Stomach (tissue), 8 donors: ENCODE measurements at regions not wholly inside any gene's neighbourhood (a gene's known extent, or its start where the extent isn't known, plus 50 kb on each side); places are given as distances from the start of the nearest gene placed in this dataset.
A peak's percentile ranks its signal among the peaks of the same experiment; 100 is the strongest.
"Not testable (repeated sequence)": the region's sequence is repeated elsewhere in the genome, so short reads cannot be mapped to it uniquely, and the experiment has no call there.

Experiments
- DNase-seq, 2 donors: peaks; one replicate each; pipeline versions ENCODE4 v3.0.0 to v3.0.0-alpha.2; 2013 to 2019
- H3K27ac ChIP-seq, 5 donors: fragments of 200-600 bp in 4 of 5; sonication (generic) in 4 of 5; one replicate each; pipeline ENCODE4 v1.5.1; 2013 to 2019; ENCODE audit warnings: mild to moderate bottlenecking in 1 of 5, moderate library complexity in 1 of 5
- H3K27me3 ChIP-seq, 3 donors: fragments of 200-600 bp; sonication (generic); one replicate each; pipeline ENCODE4 v1.5.1; 2017 to 2019; ENCODE audit warnings: mixed run types in 1 of 3
- H3K36me3 ChIP-seq, 4 donors: fragments of 200-600 bp; sonication (generic); 1 replicate in 3 of 4; 2 replicates in 1 of 4; pipeline ENCODE4 v1.5.1; 2016 to 2019
- H3K4me1 ChIP-seq, 4 donors: fragments of 200-600 bp; sonication (generic); one replicate each; pipeline ENCODE4 v1.5.1; 2016 to 2019
- H3K4me3 ChIP-seq, 4 donors: fragments of 200-600 bp; sonication (generic) in 3 of 4; one replicate each; pipeline ENCODE4 v1.5.1; 2016 to 2019; ENCODE audit warnings: mild to moderate bottlenecking in 1 of 4
- H3K9me3 ChIP-seq, 4 donors: fragments of 200-600 bp; sonication (generic); one replicate each; pipeline ENCODE4 v1.5.1; 2016 to 2019
- CTCF ChIP-seq, 7 experiments: fragments of 450-650 bp in 4 of 7; fragments of 200-600 bp in 3 of 7; sonication (generic) in 3 of 7; IDR thresholded peaks; one replicate each; pipeline ENCODE4 v1.5.1; 2016 to 2019; ENCODE audit warnings: antibody characterized with exemption in 7 of 7, control low read depth in 2 of 7, mild to moderate bottlenecking in 1 of 7
- EP300 ChIP-seq: sonication (generic); formaldehyde crosslinking; IDR thresholded peaks from one replicate; pipeline ENCODE4 v1.6.1; 2017; ENCODE audit warnings: antibody characterized with exemption
- POLR2A ChIP-seq, 4 donors: fragments of 450-650 bp; IDR thresholded peaks; one replicate each; pipeline ENCODE4 v1.6.1; 2016; ENCODE audit warnings: antibody characterized with exemption in 4 of 4, control low read depth in 2 of 4, mild to moderate bottlenecking in 1 of 4, moderate library complexity in 1 of 4
- POLR2AphosphoS5 ChIP-seq, 3 donors: sonication (generic); formaldehyde crosslinking; IDR thresholded peaks; one replicate each; pipeline ENCODE4 v1.6.1; 2016; ENCODE audit warnings: antibody characterized with exemption in 3 of 3
- WGBS, 5 donors: extraction: QIAGEN DNeasy Blood & Tissue Kit in 3 of 5; methylation state at CpG; one replicate each; pipeline versions ENCODE4 v1.1.5 to v1.1.7; 2013 to 2018; 5-methylcytosine and 5-hydroxymethylcytosine counted together
- intact Hi-C: fragments of 100-400 bp; cut with DNase I; formaldehyde crosslinking; loops from one replicate; pipeline ENCODE4 v1.15.1; 2023; ENCODE audit warnings: low total_unique reads
- donor health status: healthy with polysubstance abuse.
- donor health status: Bipolar disorder and iron deficiency.
- donor health status: healthy.

GRCh38 chr12:14211947-14212387 is 153.5 kb upstream of the ATF7IP start:
- intact Hi-C loops = no loop called here
- H3K4me3 ChIP-seq = no peak overlapping the region
- H3K27ac ChIP-seq = peak overlapping the region in 3 of 5 donors; percentile 15 to 51 (median 35)
- H3K36me3 ChIP-seq = no peaks in the 10 kb centered on the region
- no peak for TF ChIP-seq POLR2AphosphoS5 (IDR thresholded peaks at IDR 0.05)
- TF ChIP-seq EP300 = no peak
- no peak for TF ChIP-seq CTCF (IDR thresholded peaks at IDR 0.05)
- no peak for TF ChIP-seq POLR2A (IDR thresholded peaks at IDR 0.05)
- peak in 1 of 2 donors; percentile 51 for DNase-seq
- no peaks in the 10 kb centered on the region for H3K27me3 ChIP-seq
- 30 to 49% (median 37%) methylated on average over 3 of the region's 3 CpGs for WGBS, 5 donors
- no peaks in the 10 kb centered on the region for H3K9me3 ChIP-seq
- peaks cover 10 to 20% (median 12%) of the 10 kb centered on the region in 4 donors for H3K4me1 ChIP-seq

GRCh38 chr12:14213542-14213941 is 151.9 kb upstream of the ATF7IP start:
- Histone ChIP-seq H3K4me1 (peaks cover 9 to 20% (median 12%) of the 10 kb centered on the region in 4 donors), H3K9me3 (no peaks in the 10 kb centered on the region), H3K27me3 (no peaks in the 10 kb centered on the region), H3K4me3 (no peak overlapping the region), H3K36me3 (no peaks in the 10 kb centered on the region), H3K27ac (no peak overlapping the region)
- TF ChIP-seq POLR2AphosphoS5 (IDR thresholded peaks at IDR 0.05) = no peak
- TF ChIP-seq EP300 = no peak
- no peak for TF ChIP-seq CTCF (IDR thresholded peaks at IDR 0.05)
- TF ChIP-seq POLR2A (IDR thresholded peaks at IDR 0.05) = no peak
- WGBS, 5 donors = 66 to 83% (median 70%) methylated on average over 1 of the region's 1 CpG
- intact Hi-C loops = no loop called here
- DNase-seq = no peak

GRCh38 chr12:14214495-14214894 is 151.0 kb upstream of the ATF7IP start:
- peaks cover 10 to 20% (median 13%) of the 10 kb centered on the region in 4 donors for H3K4me1 ChIP-seq
- intact Hi-C loops = no loop called here
- no peak overlapping the region for H3K27ac ChIP-seq
- no peaks in the 10 kb centered on the region for H3K9me3 ChIP-seq
- WGBS, 5 donors = 78 to 95% (median 83%) methylated on average over 1 of the region's 1 CpG
- no peaks in the 10 kb centered on the region for H3K27me3 ChIP-seq
- H3K4me3 ChIP-seq = no peak overlapping the region
- no peaks in the 10 kb centered on the region for H3K36me3 ChIP-seq
- TF ChIP-seq EP300 (no peak), POLR2AphosphoS5 (IDR thresholded peaks at IDR 0.05) (no peak), POLR2A (IDR thresholded peaks at IDR 0.05) (no peak), CTCF (IDR thresholded peaks at IDR 0.05) (no peak)
- DNase-seq = no peak

- H3K4me1 ChIP-seq = peaks cover 10 to 20% (median 13%) of the 10 kb centered on the region in 4 donors
- H3K27ac ChIP-seq, H3K4me3 ChIP-seq, H3K27me3 ChIP-seq, H3K36me3 ChIP-seq, H3K9me3 ChIP-seq, DNase-seq, intact Hi-C loops: not testable (repeated sequence)
- WGBS, 5 donors = 94 to 98% (median 95%) methylated on average over 7 of the region's 7 CpGs
These were observed 149.5 kb upstream of the ATF7IP start for GRCh38 chr12:14215949-14216348.

DNA sequence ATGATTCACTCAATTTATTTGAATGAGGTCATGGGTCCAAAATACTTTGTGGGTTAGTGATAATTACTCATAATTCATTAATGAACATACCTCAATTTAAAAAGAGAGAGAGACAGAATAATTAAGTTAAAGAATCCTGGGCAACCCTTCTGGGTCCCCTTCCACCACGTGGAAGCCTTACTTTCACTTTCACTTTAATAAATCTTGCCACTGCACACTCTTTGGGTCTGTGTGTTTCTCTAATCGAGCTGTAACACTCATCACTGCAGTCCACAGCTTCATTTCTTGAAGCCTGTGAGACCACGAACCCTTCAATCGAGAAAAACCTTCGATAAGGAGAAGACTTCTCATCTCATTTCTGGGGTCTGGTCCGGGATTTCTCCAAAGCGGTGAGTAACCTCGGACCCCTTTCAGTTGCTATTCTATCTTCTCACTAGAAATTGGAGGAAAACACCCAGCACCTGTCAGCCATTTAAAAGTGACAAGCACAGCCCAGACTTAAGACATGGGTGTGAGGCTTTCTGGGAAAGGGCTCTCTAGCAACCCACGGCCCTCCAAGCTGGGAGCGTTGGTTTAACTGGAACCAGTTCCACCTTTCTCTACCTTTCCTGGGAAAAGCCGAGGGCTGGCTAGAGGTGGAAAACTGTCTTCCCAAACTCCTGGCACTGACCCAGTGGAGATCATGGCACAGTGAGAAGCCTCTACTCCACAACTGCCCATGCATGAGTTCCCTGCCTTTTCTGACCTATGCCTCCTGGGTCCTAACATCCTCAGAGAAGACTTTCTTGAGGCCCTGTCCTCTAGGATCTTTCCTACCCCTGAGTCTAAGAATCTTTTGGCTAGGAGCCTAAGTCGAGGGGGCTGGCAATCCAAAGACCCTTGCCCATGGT is 148.8 kb upstream of the ATF7IP start:
- Histone ChIP-seq H3K36me3 (no peaks in the 10 kb centered on the region), H3K4me1 (peaks cover 6 to 17% (median 13%) of the 10 kb centered on the region in 4 donors), H3K27ac (no peak overlapping the region), H3K4me3 (peak overlapping the region in 2 of 4 donors; percentile 4 to 17), H3K27me3 (no peaks in the 10 kb centered on the region), H3K9me3 (peaks cover 0 to 5% (median 0%) of the 10 kb centered on the region in 4 donors)
- 77 to 80% (median 79%) methylated on average over 12 of the region's 12 CpGs for WGBS, 5 donors
- peak in 1 of 2 donors; percentile 26 for DNase-seq
- TF ChIP-seq CTCF (IDR thresholded peaks at IDR 0.05) = no peak
- no peak for TF ChIP-seq EP300
- TF ChIP-seq POLR2A (IDR thresholded peaks at IDR 0.05) = no peak
- TF ChIP-seq POLR2AphosphoS5 (IDR thresholded peaks at IDR 0.05) = no peak
- intact Hi-C loops = no loop called here
